GM12873 (cell line): ENCODE measurements at regions not wholly inside any gene's neighbourhood (a gene's known extent, or its start where the extent isn't known, plus 50 kb on each side); places are given as distances from the start of the nearest gene placed in this dataset.

Experiments used
- CTCF ChIP-seq: IDR thresholded peaks from 2 replicates; pipeline ENCODE4 v1.5.1; 2012; ENCODE audit warnings: low read depth, mild to moderate bottlenecking, moderate library complexity, low read length, control low read depth; ENCODE audit not compliant: insufficient read depth; ENCODE audit errors: missing control alignments

- TF ChIP-seq CTCF = no peak
These were observed 156.2 kb upstream of the CELF4 start for GRCh38 chr18:37721544-37722522.

GRCh38 chr18:37720663-37721062 lies 155.1 kb upstream of the CELF4 start:
- no peak for TF ChIP-seq CTCF

- no peak for TF ChIP-seq CTCF
These were observed 152.1 kb upstream of the CELF4 start for GRCh38 chr18:37717656-37718055.

GRCh38 chr18:37717098-37717497 lies 151.5 kb upstream of the CELF4 start:
- TF ChIP-seq CTCF = no peak

GRCh38 chr18:37716106-37716735 lies 150.6 kb upstream of the CELF4 start:
- TF ChIP-seq CTCF = no peak

- TF ChIP-seq CTCF = no peak
These were observed 149.1 kb upstream of the CELF4 start for GRCh38 chr18:37714691-37715090.

- TF ChIP-seq CTCF = no peak
These were observed 147.2 kb upstream of the CELF4 start for GRCh38 chr18:37712776-37713175.
